LNCAP (cell line): ENCODE measurements at regions not wholly inside any gene's neighbourhood (a gene's known extent, or its start where the extent isn't known, plus 50 kb on each side); places are given as distances from the start of the nearest gene placed in this dataset.

Source experiments
- CTCF ChIP-seq: fragments of 450-650 bp; IDR thresholded peaks from 2 replicates; pipeline ENCODE4 v1.5.1; 2017; ENCODE audit warnings: mild to moderate bottlenecking

GRCh38 chr7:80362677-80363076, 149.2 kb downstream of the GNAT3 start:
- TF ChIP-seq CTCF, result no peak

- no peak for TF ChIP-seq CTCF
Observed at GRCh38 chr7:80362010-80362618, 149.8 kb downstream of the GNAT3 start.

GRCh38 chr7:80359476-80359875, 152.4 kb downstream of the GNAT3 start:
- TF ChIP-seq CTCF, result no peak

- no peak for TF ChIP-seq CTCF
Observed at GRCh38 chr7:80359029-80359428, 152.8 kb downstream of the GNAT3 start.

GRCh38 chr7:80357530-80357929, 154.3 kb downstream of the GNAT3 start:
- TF ChIP-seq CTCF, result no peak

DNA sequence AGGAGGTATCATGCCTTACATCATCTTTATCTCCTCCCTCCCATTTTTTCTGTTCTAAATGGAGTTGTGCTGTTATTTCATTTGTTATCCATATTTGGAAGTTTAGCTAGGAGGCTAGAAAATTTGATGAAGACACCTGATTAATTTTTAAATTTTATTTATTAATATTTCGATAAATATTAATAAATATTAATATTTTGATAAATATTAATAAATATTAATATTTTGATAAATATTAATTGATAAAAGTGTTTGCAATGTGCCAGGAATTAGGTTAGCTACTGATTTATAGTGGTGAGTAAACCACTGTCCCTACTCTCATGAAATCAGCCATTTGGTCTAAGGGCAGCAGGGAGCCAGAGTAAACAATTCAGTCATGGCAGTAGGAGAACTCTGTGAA, 161.4 kb downstream of the GNAT3 start:
- TF ChIP-seq CTCF, result no peak

- TF ChIP-seq CTCF, result no peak
Observed at GRCh38 chr7:80348223-80348622, 163.6 kb downstream of the GNAT3 start.

- TF ChIP-seq CTCF, result no peak
Observed at GRCh38 chr7:80347173-80347572, 164.7 kb downstream of the GNAT3 start.
